Uterus (tissue), 2 donors: ENCODE measurements at regions not wholly inside any gene's neighbourhood (a gene's known extent, or its start where the extent isn't known, plus 50 kb on each side); places are given as distances from the start of the nearest gene placed in this dataset.

ENCODE experiments used
- POLR2A ChIP-seq, 2 donors: fragments of 450-650 bp; IDR thresholded peaks; one replicate each; pipeline ENCODE4 v1.6.1; 2016; ENCODE audit warnings: antibody characterized with exemption in 2 of 2, mild to moderate bottlenecking in 1 of 2, moderate library complexity in 1 of 2
- TF ChIP-seq, protein P1 (sequence below), 4 experiments: fragments of 200-600 bp in 2 of 4; fragments of 450-650 bp in 2 of 4; sonication (generic) in 2 of 4; IDR thresholded peaks; one replicate each; pipeline ENCODE4 v1.5.1; 2016 to 2019; ENCODE audit warnings: antibody characterized with exemption in 4 of 4, mild to moderate bottlenecking in 2 of 4, moderate library complexity in 1 of 4

DNA sequence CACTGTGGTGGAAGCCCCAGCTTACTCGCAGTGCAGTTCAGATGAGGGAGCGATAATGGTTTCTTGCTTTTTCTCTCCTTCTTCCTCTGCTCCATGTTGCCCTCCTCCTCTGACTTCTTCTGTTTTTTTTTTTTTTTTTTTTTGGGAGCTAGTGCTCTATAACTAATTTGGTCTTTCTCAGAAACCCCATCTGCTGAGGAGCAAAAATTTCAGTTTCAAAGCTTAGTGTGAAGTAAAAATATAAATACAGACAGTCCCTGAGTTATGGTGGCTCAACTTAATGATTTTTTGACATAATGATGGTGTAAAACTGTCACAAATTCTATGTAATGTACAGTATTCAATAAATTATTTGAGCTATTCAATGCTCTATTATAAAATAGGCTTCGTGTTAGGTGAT lies 120.7 kb downstream of the TBX19 start:
- TF ChIP-seq, protein P1, sequence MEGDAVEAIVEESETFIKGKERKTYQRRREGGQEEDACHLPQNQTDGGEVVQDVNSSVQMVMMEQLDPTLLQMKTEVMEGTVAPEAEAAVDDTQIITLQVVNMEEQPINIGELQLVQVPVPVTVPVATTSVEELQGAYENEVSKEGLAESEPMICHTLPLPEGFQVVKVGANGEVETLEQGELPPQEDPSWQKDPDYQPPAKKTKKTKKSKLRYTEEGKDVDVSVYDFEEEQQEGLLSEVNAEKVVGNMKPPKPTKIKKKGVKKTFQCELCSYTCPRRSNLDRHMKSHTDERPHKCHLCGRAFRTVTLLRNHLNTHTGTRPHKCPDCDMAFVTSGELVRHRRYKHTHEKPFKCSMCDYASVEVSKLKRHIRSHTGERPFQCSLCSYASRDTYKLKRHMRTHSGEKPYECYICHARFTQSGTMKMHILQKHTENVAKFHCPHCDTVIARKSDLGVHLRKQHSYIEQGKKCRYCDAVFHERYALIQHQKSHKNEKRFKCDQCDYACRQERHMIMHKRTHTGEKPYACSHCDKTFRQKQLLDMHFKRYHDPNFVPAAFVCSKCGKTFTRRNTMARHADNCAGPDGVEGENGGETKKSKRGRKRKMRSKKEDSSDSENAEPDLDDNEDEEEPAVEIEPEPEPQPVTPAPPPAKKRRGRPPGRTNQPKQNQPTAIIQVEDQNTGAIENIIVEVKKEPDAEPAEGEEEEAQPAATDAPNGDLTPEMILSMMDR (IDR thresholded peaks at IDR 0.05) = no peak
- no peak for TF ChIP-seq POLR2A (IDR thresholded peaks at IDR 0.05)
